HEK293 (cell line): ENCODE measurements at regions not wholly inside any gene's neighbourhood (a gene's known extent, or its start where the extent isn't known, plus 50 kb on each side); places are given as distances from the start of the nearest gene placed in this dataset.

Experiments used
- KLF1 ChIP-seq: fragments of 450-650 bp; formaldehyde crosslinking; IDR thresholded peaks from 2 replicates; pipeline ENCODE4 v1.5.1; 2016; ENCODE audit warnings: missing biosample characterization, missing genetic modification characterization
- TCF7L2 ChIP-seq: IDR thresholded peaks from 2 replicates; pipeline ENCODE4 v1.6.1; 2011; ENCODE audit warnings: low read depth, mild to moderate bottlenecking, inconsistent platforms, low read length, moderate library complexity, borderline replicate concordance
- ZBTB7A ChIP-seq: fragments of 450-650 bp; formaldehyde crosslinking; IDR thresholded peaks from 2 replicates; pipeline ENCODE4 v1.5.1; 2016; ENCODE audit warnings: low read depth, missing biosample characterization, missing genetic modification characterization
- ZBTB8A ChIP-seq: fragments of 450-650 bp; formaldehyde crosslinking; IDR thresholded peaks from 2 replicates; pipeline ENCODE4 v1.5.1; 2016; ENCODE audit warnings: missing biosample characterization, missing genetic modification characterization
- ZNF416 ChIP-seq: fragments of 450-650 bp; formaldehyde crosslinking; IDR thresholded peaks from 2 replicates; pipeline ENCODE4 v1.5.1; 2016; ENCODE audit warnings: missing biosample characterization, missing genetic modification characterization
- ZNF510 ChIP-seq: fragments of 450-650 bp; formaldehyde crosslinking; IDR thresholded peaks from 2 replicates; pipeline ENCODE4 v1.5.1; 2018; ENCODE audit warnings: mild to moderate bottlenecking, missing genetic modification characterization, missing biosample characterization; ENCODE audit not compliant: insufficient replicate concordance
- ZNF610 ChIP-seq: fragments of 450-650 bp; formaldehyde crosslinking; IDR thresholded peaks from 2 replicates; pipeline ENCODE4 v1.5.1; 2016; ENCODE audit warnings: missing biosample characterization, missing genetic modification characterization, borderline replicate concordance
- ZNF707 ChIP-seq: fragments of 450-650 bp; formaldehyde crosslinking; IDR thresholded peaks from 2 replicates; pipeline ENCODE4 v1.5.1; 2016; ENCODE audit warnings: missing biosample characterization, missing genetic modification characterization
- ZSCAN30 ChIP-seq: fragments of 450-650 bp; IDR thresholded peaks from 2 replicates; pipeline ENCODE4 v1.5.1; 2018; ENCODE audit warnings: missing biosample characterization, mild to moderate bottlenecking, missing genetic modification characterization, moderate library complexity
- TF ChIP-seq, protein P1 (sequence below): fragments of 450-650 bp; formaldehyde crosslinking; IDR thresholded peaks from 2 replicates; pipeline ENCODE4 v1.5.1; 2016; ENCODE audit warnings: missing biosample characterization, missing genetic modification characterization
- TF ChIP-seq, protein P2 (sequence below): fragments of 450-650 bp; formaldehyde crosslinking; IDR thresholded peaks from 2 replicates; pipeline ENCODE4 v1.5.1; 2016; ENCODE audit warnings: missing biosample characterization, missing genetic modification characterization, low read depth
- TF ChIP-seq, protein P3 (sequence below): fragments of 450-650 bp; formaldehyde crosslinking; IDR thresholded peaks from 2 replicates; pipeline ENCODE4 v1.5.1; 2016; ENCODE audit warnings: missing biosample characterization, missing genetic modification characterization
- TF ChIP-seq, protein P4 (sequence below): fragments of 450-650 bp; formaldehyde crosslinking; IDR thresholded peaks from 2 replicates; pipeline ENCODE4 v1.5.1; 2016; ENCODE audit warnings: missing biosample characterization, missing genetic modification characterization, borderline replicate concordance

DNA sequence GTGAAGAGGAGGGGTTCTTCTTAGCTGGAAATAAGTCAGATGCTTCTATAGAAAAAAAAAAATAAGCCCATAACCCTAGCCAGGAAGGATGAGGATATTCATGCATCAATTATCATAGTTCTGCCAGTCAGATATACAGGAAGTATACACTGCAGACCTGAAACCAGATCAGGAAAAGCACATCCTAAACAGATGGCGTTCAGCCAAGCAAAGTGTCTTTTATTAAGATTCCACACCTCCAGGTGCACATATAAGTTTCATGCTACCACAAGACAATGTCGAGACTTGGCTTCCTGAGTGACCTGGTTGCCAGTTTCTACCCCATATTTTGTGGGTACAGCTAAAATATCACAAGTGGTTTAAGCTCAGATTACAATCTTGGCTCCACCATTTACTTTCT lies 108.3 kb downstream of the CETN3 start:
- TF ChIP-seq ZBTB7A (tag by site-specific recombination) (no peak), ZBTB8A (no peak), TCF7L2 (no peak), ZSCAN30 (tag by site-specific recombination) (no peak), KLF1 (no peak), ZNF416 (tag by site-specific recombination) (no peak), ZNF610 (no peak), ZNF707 (tag by site-specific recombination) (no peak), ZNF510 (tag by site-specific recombination) (no peak)
- TF ChIP-seq, protein P1, sequence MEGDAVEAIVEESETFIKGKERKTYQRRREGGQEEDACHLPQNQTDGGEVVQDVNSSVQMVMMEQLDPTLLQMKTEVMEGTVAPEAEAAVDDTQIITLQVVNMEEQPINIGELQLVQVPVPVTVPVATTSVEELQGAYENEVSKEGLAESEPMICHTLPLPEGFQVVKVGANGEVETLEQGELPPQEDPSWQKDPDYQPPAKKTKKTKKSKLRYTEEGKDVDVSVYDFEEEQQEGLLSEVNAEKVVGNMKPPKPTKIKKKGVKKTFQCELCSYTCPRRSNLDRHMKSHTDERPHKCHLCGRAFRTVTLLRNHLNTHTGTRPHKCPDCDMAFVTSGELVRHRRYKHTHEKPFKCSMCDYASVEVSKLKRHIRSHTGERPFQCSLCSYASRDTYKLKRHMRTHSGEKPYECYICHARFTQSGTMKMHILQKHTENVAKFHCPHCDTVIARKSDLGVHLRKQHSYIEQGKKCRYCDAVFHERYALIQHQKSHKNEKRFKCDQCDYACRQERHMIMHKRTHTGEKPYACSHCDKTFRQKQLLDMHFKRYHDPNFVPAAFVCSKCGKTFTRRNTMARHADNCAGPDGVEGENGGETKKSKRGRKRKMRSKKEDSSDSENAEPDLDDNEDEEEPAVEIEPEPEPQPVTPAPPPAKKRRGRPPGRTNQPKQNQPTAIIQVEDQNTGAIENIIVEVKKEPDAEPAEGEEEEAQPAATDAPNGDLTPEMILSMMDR (tag by site-specific recombination): no peak
- TF ChIP-seq, protein P2, sequence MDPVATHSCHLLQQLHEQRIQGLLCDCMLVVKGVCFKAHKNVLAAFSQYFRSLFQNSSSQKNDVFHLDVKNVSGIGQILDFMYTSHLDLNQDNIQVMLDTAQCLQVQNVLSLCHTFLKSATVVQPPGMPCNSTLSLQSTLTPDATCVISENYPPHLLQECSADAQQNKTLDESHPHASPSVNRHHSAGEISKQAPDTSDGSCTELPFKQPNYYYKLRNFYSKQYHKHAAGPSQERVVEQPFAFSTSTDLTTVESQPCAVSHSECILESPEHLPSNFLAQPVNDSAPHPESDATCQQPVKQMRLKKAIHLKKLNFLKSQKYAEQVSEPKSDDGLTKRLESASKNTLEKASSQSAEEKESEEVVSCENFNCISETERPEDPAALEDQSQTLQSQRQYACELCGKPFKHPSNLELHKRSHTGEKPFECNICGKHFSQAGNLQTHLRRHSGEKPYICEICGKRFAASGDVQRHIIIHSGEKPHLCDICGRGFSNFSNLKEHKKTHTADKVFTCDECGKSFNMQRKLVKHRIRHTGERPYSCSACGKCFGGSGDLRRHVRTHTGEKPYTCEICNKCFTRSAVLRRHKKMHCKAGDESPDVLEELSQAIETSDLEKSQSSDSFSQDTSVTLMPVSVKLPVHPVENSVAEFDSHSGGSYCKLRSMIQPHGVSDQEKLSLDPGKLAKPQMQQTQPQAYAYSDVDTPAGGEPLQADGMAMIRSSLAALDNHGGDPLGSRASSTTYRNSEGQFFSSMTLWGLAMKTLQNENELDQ (tag by site-specific recombination): no peak
- TF ChIP-seq, protein P3, sequence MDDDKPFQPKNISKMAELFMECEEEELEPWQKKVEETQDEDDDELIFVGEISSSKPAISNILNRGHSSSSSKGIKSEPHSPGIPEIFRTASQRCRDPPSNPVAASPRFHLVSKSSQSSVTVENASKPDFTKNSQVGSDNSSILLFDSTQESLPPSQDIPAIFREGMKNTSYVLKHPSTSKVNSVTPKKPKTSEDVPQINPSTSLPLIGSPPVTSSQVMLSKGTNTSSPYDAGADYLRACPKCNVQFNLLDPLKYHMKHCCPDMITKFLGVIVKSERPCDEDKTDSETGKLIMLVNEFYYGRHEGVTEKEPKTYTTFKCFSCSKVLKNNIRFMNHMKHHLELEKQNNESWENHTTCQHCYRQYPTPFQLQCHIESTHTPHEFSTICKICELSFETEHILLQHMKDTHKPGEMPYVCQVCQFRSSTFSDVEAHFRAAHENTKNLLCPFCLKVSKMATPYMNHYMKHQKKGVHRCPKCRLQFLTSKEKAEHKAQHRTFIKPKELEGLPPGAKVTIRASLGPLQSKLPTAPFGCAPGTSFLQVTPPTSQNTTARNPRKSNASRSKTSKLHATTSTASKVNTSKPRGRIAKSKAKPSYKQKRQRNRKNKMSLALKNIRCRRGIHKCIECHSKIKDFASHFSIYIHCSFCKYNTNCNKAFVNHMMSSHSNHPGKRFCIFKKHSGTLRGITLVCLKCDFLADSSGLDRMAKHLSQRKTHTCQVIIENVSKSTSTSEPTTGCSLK (tag by site-specific recombination): no peak
- TF ChIP-seq, protein P4, sequence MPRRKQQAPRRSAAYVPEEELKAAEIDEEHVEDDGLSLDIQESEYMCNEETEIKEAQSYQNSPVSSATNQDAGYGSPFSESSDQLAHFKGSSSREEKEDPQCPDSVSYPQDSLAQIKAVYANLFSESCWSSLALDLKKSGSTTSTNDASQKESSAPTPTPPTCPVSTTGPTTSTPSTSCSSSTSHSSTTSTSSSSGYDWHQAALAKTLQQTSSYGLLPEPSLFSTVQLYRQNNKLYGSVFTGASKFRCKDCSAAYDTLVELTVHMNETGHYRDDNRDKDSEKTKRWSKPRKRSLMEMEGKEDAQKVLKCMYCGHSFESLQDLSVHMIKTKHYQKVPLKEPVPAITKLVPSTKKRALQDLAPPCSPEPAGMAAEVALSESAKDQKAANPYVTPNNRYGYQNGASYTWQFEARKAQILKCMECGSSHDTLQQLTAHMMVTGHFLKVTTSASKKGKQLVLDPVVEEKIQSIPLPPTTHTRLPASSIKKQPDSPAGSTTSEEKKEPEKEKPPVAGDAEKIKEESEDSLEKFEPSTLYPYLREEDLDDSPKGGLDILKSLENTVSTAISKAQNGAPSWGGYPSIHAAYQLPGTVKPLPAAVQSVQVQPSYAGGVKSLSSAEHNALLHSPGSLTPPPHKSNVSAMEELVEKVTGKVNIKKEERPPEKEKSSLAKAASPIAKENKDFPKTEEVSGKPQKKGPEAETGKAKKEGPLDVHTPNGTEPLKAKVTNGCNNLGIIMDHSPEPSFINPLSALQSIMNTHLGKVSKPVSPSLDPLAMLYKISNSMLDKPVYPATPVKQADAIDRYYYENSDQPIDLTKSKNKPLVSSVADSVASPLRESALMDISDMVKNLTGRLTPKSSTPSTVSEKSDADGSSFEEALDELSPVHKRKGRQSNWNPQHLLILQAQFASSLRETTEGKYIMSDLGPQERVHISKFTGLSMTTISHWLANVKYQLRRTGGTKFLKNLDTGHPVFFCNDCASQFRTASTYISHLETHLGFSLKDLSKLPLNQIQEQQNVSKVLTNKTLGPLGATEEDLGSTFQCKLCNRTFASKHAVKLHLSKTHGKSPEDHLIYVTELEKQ (tag by site-specific recombination): no peak
